Stimulated activated memory B cell treated with anti-CD40 and anti-IgM and Interleukin-4, amounts not matched to agents 10 μg/mL and 1 μg/mL and 100 μg/mL, for 72 hours (primary cell): ENCODE measurements at regions not wholly inside any gene's neighbourhood (a gene's known extent, or its start where the extent isn't known, plus 50 kb on each side); places are given as distances from the start of the nearest gene placed in this dataset.
"Not testable (repeated sequence)": the region's sequence is repeated elsewhere in the genome, so short reads cannot be mapped to it uniquely, and the experiment has no call there.

Experiments
- ATAC-seq: fragments of 150-1000 bp; cut with Tn5 transposase; 2 replicates; pipeline ENCODE4 v1.10.0; 2021
- H3K27ac Mint-ChIP-seq: one replicate; pipeline ENCODE4 v1.8.0; 2022; ENCODE audit warnings: mild to moderate bottlenecking, mixed read lengths
- H3K27me3 Mint-ChIP-seq: one replicate; pipeline ENCODE4 v1.8.0; 2022; ENCODE audit warnings: mixed read lengths
- H3K36me3 Mint-ChIP-seq: one replicate; pipeline ENCODE4 v1.8.0; 2022; ENCODE audit warnings: mixed read lengths
- H3K4me1 Mint-ChIP-seq: one replicate; pipeline ENCODE4 v1.8.0; 2022; ENCODE audit warnings: mixed read lengths
- H3K4me3 Mint-ChIP-seq: one replicate; pipeline ENCODE4 v1.8.0; 2022; ENCODE audit warnings: mild to moderate bottlenecking, moderate library complexity, mixed read lengths
- H3K9me3 Mint-ChIP-seq: one replicate; pipeline ENCODE4 v1.8.0; 2022; ENCODE audit warnings: mixed read lengths

DNA sequence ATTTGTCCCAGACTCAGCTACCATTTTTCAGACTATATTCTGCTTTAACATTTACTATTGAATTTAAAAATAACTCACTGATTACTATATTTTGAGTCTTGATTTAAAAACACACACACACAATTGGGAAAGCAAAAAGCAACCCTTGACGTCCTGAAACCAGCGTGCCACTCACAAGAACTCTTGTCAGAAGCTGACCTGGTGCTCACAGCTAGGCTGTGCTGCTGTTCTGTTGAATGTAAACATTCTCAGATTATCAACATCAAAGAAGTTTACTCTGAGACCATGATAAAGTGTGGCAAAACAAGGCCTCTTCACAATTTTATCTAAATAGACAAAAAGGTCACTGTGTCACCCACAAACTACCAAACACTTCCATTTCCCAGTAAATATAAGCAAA, 62.6 kb upstream of the CACNA2D1 start:
- H3K4me1 Mint-ChIP-seq, result no peaks in the 10 kb centered on the region
- no peaks in the 10 kb centered on the region for H3K36me3 Mint-ChIP-seq
- ATAC-seq, result no peak
- H3K27ac Mint-ChIP-seq, result no peak overlapping the region
- peaks cover 11% of the 10 kb centered on the region for H3K9me3 Mint-ChIP-seq
- no peak overlapping the region for H3K4me3 Mint-ChIP-seq
- no peaks in the 10 kb centered on the region for H3K27me3 Mint-ChIP-seq

GRCh38 chr7:82501346-82501745, 57.8 kb upstream of the CACNA2D1 start:
- no peak overlapping the region for H3K27ac Mint-ChIP-seq
- no peak for ATAC-seq
- H3K27me3 Mint-ChIP-seq, result no peaks in the 10 kb centered on the region
- peaks cover 9% of the 10 kb centered on the region for H3K9me3 Mint-ChIP-seq
- no peaks in the 10 kb centered on the region for H3K4me1 Mint-ChIP-seq
- no peak overlapping the region for H3K4me3 Mint-ChIP-seq
- H3K36me3 Mint-ChIP-seq, result no peaks in the 10 kb centered on the region

- not testable (repeated sequence) for H3K27ac Mint-ChIP-seq, H3K27me3 Mint-ChIP-seq, H3K4me1 Mint-ChIP-seq, H3K9me3 Mint-ChIP-seq, H3K36me3 Mint-ChIP-seq, ATAC-seq, H3K4me3 Mint-ChIP-seq
These were observed 56.0 kb upstream of the CACNA2D1 start for GRCh38 chr7:82499546-82499945.

DNA sequence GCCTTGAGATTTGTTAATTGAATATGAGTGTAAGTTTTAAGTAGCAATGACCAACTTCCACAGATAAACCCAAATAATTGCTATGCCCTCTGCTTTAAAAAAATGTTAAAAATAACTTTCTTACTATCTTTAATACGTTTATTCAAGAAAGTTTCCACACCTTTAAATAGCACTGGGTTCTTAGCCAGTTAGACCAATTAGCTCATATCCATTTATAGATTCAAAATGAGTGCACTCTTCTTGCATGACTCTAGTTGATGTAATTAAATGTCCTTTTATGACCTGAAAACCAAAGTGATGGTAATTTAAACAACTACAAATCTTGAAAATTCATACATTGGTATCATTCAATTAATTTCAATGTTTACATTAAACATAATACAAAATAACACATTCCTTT, 50.8 kb upstream of the CACNA2D1 start:
- H3K4me1 Mint-ChIP-seq, result no peaks in the 10 kb centered on the region

More for the DNA sequence above, 50.8 kb upstream of the CACNA2D1 start:
- Mint-ChIP-seq H3K4me3 (no peak overlapping the region), H3K27ac (no peak overlapping the region), H3K36me3 (no peaks in the 10 kb centered on the region), H3K27me3 (no peaks in the 10 kb centered on the region), H3K9me3 (peaks cover 9% of the 10 kb centered on the region)
- ATAC-seq, result no peak
